NCI-H1105 (cell line): ENCODE measurements at regions not wholly inside any gene's neighbourhood (a gene's known extent, or its start where the extent isn't known, plus 50 kb on each side); places are given as distances from the start of the nearest gene placed in this dataset.

Experiments used
- DNase-seq: peaks from one replicate; lab custom pipeline; 2025; lab: John Stamatoyannopoulos, UW

DNA sequence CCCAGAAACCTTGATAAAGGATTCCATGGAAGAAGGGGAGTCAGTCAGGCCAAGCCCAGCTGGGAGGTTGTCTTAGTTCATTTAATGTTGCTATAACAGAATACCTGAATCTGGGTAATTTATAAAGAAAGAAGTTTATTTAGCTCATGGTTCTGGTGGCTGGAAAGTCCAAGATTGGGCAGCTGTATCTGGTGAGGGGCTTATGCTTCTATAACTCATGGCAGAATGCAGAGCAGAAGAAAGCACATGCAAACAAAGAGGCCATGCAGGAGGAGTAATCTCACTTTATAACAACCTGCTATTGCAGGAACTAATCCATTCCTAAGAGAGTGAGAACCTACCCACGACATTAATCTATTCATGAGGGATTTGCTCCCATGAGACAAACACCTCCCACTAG, 54.2 kb upstream of the ANKRD1 start:
- no peak for DNase-seq

GRCh38 chr10:90977162-90977854, 56.4 kb upstream of the ANKRD1 start:
- DNase-seq: no peak

GRCh38 chr10:90977855-90978486, 57.1 kb upstream of the ANKRD1 start:
- no peak for DNase-seq

GRCh38 chr10:90982406-90983008, 61.6 kb upstream of the ANKRD1 start:
- DNase-seq: no peak

DNA sequence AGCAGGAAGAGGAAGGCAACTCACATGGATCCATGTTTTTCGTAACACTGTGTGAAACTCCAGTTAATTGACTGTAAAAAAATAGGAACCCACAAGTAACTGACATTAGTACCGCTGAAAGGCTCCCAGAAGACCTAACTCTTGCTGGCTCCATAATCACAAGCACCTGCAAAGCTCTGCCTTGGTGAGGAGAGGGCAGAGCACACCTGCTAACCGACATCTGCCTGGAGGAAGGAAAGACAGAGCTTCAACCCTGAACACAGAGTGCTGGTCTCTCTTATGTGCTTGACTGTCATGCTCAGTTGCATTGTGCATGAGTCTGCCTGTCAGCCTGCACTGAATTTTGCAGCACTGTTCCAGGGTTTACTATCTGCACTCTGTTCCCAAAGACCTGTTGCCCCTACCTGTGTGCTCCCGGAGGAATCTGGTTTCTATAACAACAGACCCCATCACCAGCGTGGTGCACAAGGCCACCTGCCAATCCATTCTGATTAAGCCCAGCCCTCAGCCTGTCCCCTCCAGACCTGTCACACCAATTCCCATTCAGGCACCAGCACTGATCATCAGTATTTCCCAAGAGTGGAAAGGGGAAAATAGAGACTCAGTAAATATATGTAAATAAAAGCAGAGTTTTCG, 63.1 kb upstream of the ANKRD1 start:
- no peak for DNase-seq

- DNase-seq: no peak
Measured at GRCh38 chr10:90984898-90985297, 64.0 kb upstream of the ANKRD1 start.

- no peak for DNase-seq
Measured at GRCh38 chr10:90985321-90985933, 64.5 kb upstream of the ANKRD1 start.

- DNase-seq: no peak
Measured at GRCh38 chr10:90986136-90986760, 65.4 kb upstream of the ANKRD1 start.

- DNase-seq: no peak
Measured at GRCh38 chr10:90986870-90987269, 66.0 kb upstream of the ANKRD1 start.

DNA sequence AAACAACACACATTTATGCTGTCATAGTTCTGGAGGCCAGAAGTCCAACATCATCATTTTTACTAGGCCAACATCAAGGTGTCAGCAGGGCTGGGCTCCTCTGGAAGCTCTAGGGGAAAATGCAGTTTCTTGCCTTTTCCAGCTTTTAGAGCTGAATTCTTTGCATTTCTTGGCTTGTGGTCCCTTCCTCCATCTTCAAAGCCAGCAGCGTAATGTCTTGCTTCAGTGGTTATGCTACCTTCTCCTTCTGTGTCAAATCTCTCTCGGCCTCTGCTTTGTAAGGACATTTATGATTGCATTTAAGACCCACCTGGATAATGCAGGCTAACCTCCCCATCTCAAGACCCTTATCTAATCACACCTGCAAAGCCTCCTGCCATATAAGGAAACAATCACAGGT, 66.5 kb upstream of the ANKRD1 start:
- no peak for DNase-seq

- DNase-seq: no peak
Measured at GRCh38 chr10:90988024-90988423, 67.1 kb upstream of the ANKRD1 start.

DNA sequence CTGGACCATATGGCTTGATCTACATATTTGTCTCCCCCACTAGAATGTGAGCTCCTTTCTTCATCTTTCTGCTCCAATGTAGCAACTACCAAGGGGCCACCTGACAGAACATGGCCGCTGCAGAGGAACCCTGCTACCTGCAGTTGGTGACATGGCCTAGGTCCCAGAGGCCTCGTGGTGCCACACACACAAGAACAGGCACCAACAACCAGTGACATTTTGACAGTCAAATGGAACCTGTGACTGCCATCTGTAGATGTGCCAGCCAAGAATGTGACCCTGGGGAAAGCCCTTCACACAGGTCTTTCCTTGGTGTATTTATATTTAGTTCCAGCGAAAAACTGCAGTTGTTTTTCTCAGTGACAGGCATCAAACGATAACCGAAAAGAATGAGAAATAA, 67.9 kb upstream of the ANKRD1 start:
- DNase-seq: no peak

GRCh38 chr10:90989378-90989777, 68.5 kb upstream of the ANKRD1 start:
- DNase-seq: no peak

DNA sequence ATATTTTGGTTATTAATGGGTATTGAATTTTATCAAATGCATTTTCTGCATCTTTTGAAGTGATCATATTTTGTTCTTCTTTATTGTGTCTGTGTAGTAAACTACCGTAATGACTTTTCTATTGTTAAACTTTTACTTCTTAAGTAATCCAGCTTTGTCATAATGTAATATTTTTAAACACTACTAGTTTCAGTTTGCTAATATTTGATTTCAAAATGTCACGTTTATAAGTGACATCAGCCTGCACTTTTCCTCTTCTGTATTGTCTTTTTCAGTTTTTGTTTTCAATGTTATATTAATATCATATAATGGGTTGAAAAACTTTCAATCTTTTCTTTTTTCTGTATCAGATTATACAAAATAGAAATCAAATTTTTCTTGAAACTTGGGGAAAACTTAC, 71.6 kb upstream of the ANKRD1 start:
- DNase-seq: no peak

DNA sequence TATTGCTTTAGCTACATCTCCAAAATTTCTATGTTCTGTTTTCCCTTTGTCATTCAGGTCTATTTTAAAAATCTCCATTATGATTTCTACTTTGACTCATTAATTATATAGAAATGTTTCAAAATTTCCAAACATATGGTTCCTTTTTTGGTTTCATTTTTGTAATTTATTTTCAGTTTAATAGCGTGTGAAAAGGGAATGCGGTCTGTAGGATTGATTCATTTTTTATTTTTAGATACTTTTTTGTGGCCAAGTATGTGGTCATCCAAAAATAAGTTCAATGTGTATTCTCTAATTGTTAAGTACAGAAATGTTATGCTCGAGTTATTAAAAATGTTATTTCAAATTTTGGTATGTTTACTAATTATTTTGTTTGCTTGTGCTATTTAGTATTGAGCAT, 72.5 kb upstream of the ANKRD1 start:
- no peak for DNase-seq

- DNase-seq: no peak
Measured at GRCh38 chr10:90997670-90998069, 76.8 kb upstream of the ANKRD1 start.

DNA sequence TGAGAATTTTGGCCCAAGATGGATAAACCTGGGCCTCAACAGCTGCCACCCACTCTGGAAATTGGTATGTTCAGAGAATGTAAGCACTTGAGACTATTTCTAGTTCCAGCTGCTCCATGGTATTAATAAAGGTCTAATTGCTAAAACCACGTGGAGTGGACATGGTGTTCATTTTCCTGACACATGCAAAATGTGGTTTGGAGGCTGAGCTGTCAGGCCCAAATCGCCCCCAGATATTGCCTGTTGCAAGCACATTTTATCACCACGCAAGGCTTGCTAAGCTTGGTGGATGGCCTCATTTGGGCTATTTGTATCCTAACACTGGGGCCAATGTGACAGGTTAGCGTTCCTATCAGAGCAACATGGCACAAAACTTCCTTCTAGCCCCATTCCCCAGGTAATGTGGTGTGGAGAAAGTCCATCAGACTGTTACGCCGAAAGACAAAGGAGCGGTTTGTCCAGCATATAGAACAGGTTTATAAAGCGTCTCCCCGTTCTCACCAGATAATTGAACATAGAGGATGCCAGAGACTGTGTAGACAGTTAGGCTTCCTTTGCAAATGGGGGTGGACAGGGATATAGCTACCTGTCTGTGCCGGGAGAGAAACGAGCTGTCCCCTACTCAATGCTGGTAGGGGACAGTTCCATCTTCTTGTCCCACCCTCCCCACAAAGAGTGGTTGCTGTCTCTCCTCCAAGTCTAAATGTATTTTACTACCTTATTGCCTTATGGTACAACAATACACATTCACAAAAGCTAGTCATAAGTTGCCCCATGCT, 78.0 kb upstream of the ANKRD1 start:
- no peak for DNase-seq

DNA sequence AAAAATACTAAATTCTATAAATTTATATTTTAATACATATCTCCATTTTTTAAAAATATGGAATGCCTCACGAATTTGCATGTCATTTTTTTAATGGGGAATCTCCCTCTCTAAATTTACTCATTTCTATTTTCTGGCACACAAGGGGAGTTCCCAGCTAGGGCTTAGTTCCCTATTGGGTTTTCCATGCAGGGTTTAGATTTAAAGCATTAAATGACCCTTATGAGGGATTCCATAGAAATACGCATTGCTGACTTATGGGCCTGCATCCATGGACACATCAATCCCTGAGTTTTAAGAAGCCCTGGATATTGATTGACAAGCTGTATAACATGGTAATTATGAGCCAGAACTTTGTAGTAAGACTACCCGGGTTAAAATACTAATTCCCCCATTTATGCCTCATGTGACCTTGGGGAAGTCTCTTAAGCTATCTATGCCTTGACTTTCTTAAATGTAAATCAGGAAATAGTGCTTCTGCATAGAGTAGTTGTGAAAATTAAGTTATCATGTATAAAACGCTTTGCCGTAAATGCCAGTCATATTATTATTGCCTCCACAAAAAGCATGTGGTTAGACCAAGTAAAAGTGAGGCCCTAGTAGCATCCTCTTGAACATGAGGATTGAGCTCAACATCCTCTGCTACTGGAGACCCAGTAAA, 78.8 kb upstream of the ANKRD1 start:
- no peak for DNase-seq

DNA sequence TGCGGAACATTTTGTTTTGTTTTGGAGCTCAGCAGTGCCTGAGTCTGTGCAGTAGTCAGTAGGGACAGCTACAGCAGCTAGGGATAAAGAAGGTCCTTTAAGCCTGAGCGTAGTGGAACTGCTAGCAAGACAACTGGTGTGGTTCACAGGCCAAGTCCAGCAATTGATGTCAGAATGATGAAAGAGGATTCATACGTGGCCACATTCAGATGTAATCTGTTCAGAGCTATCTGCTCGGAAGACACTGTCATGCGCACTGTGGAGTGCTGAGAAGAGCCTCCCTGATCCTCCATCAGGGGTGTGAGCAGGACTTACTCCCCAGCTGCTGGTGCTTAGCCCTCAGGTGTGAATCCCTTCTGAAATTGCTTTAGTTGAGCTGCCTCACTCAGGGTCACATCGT, 79.6 kb upstream of the ANKRD1 start:
- no peak for DNase-seq

- no peak for DNase-seq
Measured at GRCh38 chr10:91000985-91001384, 80.1 kb upstream of the ANKRD1 start.

GRCh38 chr10:91002656-91003055, 81.8 kb upstream of the ANKRD1 start:
- DNase-seq: no peak
